HG02885 (cell line): ENCODE measurements at regions not wholly inside any gene's neighbourhood (a gene's known extent, or its start where the extent isn't known, plus 50 kb on each side); places are given as distances from the start of the nearest gene placed in this dataset.
A peak's percentile ranks its signal among the peaks of the same experiment; 100 is the strongest.
"Not testable (repeated sequence)": the region's sequence is repeated elsewhere in the genome, so short reads cannot be mapped to it uniquely, and the experiment has no call there.

Experiments used
- ATAC-seq: cut with Tn5 transposase; IDR thresholded peaks from one replicate; pipeline ENCODE4 v1.9.1; 2021; ENCODE audit warnings: mild to moderate bottlenecking; ENCODE audit not compliant: unreplicated experiment, poor library complexity

DNA sequence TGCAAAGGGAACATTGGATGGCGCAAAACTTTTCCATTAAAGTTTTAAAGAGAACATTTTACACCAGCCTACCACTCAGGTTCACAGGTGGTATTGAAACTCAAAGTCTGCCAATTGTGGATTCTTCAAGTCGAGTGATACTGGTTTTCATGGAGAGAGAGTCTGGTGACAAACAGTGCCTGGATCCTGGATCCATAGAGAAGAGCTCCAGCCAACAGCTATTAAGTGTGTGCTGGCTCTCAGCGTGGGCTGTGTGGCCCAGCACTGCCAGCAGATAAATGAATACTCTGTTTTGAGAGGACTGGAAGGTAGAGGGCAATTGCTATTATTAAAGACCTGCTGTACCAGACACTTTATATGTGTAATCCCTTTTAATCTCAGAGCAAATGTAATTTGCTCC, 118.9 kb upstream of the SYT6 start:
- ATAC-seq = no peak

- no peak for ATAC-seq
These were observed 117.0 kb upstream of the SYT6 start for GRCh38 chr1:114270718-114271117.

- no peak for ATAC-seq
These were observed 116.6 kb upstream of the SYT6 start for GRCh38 chr1:114270282-114270681.

DNA sequence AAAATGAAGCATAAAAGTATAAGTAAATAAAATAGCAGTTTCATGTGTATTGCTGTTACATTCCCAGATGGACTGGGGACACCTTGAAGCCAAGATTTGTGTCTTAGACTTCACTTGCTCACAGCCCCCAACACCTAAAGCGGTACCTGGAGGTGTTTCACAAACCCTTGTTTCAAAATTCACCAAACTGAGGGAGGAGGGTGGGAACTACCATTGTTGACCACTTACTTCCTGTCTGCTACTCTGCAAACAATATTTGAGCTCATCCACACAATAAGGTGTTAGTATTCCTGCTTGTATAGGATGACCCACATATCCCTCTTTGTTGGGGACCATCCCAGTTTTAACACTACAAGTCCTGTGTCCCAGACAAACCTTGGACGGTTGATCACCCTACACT, 115.9 kb upstream of the SYT6 start:
- ATAC-seq = no peak

- peak; percentile 76 for ATAC-seq
These were observed 109.7 kb upstream of the SYT6 start for GRCh38 chr1:114263343-114263742.

- ATAC-seq = no peak
These were observed 108.7 kb upstream of the SYT6 start for GRCh38 chr1:114262337-114262736.

GRCh38 chr1:114260805-114261484, 107.3 kb upstream of the SYT6 start:
- ATAC-seq = no peak

GRCh38 chr1:114259511-114260160, 106.0 kb upstream of the SYT6 start:
- no peak for ATAC-seq

DNA sequence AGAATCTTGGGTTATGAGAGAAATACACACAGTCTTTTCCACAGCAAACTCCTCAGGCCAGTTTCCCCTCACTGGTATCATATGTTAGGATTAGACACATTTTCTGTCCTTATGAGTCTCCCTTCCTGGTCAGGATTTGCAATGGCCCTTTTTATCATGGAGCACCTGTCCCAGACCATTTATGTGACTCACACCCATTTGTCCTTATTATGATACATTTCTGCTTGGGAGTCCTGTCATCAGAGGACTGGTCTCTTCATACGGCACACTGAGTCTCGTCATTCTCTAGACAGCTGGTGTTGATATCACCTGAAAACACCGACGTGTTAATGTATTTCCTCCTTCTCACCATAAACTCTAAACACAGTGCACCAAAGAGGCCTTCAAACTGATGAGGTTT, 105.0 kb upstream of the SYT6 start:
- no peak for ATAC-seq

- ATAC-seq = no peak
These were observed 104.4 kb upstream of the SYT6 start for GRCh38 chr1:114258074-114258473.

DNA sequence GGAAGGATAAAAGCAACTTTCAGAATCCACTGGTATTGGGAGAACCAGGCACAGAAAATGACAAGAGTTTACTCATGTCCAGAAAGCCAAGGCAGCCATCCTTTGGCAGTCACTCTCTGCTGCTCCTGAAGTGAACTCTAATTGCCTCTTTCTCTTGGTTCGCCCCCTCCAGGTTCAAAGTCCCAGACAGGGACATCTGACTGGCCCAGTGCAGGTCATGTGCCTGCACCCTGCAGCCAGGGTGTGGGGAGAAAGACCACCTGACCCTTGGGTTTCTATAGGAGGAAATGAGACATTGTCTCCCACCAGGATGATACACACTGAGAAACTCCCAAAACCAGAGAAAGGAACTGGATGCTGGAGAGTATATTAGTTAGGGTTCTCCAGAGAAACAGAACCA, 103.9 kb upstream of the SYT6 start:
- no peak for ATAC-seq

DNA sequence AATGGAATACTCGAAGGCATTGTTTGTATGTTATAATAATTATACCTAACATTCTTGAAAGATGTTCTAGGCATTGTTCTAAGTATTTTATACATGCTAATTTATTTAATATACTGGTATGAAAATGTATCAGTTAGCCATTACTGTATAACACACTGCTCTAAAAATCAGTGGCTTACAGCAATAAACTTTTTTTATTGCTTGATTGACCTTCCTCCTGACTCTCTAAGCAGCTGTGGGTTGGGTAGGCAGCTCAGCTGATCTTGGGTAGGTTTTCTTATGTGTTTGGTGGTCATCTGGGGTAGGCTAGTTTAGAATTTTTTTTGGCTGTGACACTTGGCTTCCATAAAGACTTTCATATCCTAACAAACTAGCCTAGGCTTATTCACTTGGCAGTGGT, 100.2 kb upstream of the SYT6 start:
- ATAC-seq = no peak

- ATAC-seq = no peak
These were observed 97.9 kb upstream of the SYT6 start for GRCh38 chr1:114251573-114251939.

GRCh38 chr1:114250683-114251572, 97.3 kb upstream of the SYT6 start:
- ATAC-seq = no peak

- no peak for ATAC-seq
These were observed 96.0 kb upstream of the SYT6 start for GRCh38 chr1:114249691-114250090.

GRCh38 chr1:114248162-114248561, 94.5 kb upstream of the SYT6 start:
- no peak for ATAC-seq

GRCh38 chr1:114242531-114243210, 89.0 kb upstream of the SYT6 start:
- not testable (repeated sequence) for ATAC-seq

DNA sequence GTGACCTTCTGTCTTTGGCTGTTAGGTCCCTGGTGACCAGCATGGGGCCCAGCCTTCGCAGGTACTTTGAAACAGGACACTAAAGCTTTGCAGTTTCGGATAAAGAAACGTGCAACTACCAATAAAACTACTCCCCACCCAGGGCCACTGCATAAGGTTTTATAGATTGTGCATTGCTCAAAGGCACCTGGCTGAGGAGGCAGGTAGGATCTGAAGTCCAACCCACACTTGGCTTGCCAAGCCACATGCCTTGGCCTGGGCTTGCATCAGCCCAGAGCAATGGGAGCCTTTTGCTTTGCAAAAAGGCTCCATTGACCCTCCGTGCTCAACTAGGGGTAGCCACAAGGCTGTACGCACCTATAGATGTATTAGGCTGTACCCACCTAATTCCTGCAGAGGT, 84.4 kb upstream of the SYT6 start:
- ATAC-seq = no peak

DNA sequence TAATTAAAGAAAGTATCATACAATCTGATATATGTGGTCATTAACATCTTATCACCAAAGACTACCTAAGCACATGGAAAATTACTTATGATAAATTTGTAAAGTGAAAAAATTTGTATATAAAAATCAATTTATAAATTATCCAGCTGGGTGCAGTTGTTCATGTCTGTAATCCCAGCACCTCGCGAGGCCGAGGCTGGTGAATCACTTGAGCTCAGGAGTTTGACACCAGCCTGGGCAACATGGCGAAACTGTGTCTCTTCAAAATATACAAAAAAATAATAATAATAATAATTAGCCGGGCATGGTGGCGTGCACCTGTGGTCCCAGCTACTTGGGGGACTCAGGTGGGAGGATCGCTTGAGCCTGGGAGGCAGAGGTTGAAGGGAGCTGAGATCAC, 82.8 kb upstream of the SYT6 start:
- no peak for ATAC-seq

DNA sequence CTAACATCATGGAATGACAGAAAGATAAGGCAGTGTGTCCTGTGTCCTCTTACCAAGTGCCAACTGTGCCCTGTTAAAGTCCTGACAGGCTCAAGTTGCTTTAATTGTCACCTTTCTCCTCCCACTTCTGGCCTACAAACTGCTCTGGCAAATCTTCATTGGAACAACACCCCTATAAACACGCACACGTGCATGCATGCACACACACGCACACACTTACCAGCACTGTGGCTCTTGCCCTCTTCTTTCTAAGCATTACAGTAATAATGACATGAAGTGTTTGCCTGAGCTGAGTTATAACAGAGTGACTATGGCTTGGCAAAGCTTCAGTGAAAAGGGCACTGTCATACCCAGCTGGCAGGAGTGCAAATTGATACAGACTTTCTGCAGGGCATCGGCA, 82.3 kb upstream of the SYT6 start:
- no peak for ATAC-seq

DNA sequence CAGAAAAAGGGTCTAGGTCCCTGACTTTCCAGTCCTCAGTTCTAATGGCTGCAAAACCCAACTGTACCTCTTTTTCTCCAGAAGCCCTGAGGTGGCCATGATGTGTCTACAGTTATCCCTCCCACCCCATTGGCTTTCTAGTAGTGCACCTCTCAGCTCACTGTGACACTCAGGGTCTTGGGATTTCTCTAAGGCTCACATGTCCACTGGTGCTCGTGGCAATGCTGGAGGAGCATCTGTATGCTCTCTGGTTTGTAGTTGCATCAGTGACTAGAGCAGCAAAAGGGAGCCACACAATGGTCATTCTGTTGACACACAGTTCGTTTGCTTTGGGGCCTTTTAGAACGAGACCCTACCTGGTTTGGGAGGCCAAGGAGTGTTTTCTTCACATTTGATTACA, 81.6 kb upstream of the SYT6 start:
- ATAC-seq = no peak
